HG03045 (cell line): ENCODE measurements at regions not wholly inside any gene's neighbourhood (a gene's known extent, or its start where the extent isn't known, plus 50 kb on each side); places are given as distances from the start of the nearest gene placed in this dataset.

ENCODE experiments used
- ATAC-seq: cut with Tn5 transposase; IDR thresholded peaks from one replicate; pipeline ENCODE4 v1.9.1; 2021; ENCODE audit warnings: mild to moderate bottlenecking, moderate library complexity; ENCODE audit not compliant: unreplicated experiment

DNA sequence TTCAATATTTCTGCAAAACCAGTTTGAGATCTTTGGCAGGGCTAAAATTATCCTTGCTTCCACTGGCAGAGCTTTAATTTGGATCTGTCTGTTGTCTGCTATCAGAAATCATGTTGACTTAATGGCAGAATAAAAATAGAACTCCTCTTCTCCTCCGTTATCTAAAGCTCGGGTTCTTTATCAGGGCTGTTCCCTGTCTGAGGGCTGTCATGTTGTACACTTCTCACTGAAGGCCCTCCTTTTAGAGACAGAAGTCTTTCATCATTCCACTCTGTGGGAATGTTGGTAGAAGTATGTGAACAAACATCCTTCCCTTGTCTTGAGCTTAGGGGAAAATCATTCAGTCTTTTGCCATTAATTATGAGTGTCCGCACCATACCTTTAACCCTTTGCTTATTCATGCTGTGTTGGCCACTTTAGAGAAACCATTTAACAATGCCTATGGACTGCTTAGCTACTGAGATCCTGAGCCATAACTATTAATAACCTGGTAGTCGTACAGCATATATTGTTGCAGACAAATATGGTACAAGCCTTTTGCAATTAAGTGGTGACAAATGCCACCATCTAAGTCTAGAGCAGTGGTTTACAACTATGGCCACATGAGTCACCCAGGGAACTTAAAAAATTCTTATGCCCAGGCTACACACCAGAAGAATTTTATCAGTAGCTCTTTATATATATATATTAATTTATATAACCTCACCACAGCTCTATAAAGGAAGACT lies 226.0 kb upstream of the TPM1 start:
- no peak for ATAC-seq

- no peak for ATAC-seq
Observed at GRCh38 chr15:62818691-62819090, 223.9 kb upstream of the TPM1 start.

- no peak for ATAC-seq
Observed at GRCh38 chr15:62821384-62822131, 221.0 kb upstream of the TPM1 start.

- ATAC-seq, result no peak
Observed at GRCh38 chr15:62822228-62822627, 220.3 kb upstream of the TPM1 start.

DNA sequence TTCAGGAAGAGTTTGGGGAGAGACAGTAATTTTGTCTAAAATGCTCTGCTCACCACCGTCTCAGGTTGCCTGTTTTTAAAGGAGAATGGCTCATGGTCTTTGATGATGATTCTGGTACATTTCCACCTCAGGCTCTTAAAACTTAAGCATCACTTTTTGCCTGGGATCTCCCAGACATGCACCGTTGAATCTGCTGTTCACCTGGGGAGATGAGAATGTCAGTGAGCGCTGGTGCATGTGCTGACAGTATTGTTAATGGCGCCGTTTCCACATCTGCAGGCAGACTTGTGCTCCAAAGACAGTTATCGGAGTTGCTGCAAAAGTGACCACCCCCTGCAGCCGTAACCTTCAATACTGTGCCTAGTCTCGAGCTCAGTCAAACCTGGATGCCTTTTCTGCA lies 219.0 kb upstream of the TPM1 start:
- ATAC-seq, result no peak

- ATAC-seq, result no peak
Observed at GRCh38 chr15:62824111-62825015, 218.2 kb upstream of the TPM1 start.

DNA sequence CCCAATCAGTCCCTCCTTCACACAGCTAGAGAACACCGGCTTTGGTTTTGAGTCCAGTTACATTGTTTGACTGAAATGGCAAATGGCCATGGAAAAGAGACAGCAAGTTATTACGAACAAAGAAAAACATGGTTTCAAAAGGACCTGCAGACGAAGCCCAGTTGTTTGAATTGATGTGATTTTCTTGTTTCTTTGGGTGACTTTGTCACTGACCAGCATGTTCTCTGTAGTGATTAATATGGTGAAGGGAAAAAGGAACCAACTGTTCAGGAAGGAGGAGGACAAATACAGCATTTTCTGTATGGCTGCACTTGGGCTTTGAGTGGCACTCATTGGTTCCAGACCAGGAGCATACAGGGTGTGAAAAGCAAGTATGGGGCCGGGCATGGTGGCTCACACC lies 217.4 kb upstream of the TPM1 start:
- no peak for ATAC-seq

DNA sequence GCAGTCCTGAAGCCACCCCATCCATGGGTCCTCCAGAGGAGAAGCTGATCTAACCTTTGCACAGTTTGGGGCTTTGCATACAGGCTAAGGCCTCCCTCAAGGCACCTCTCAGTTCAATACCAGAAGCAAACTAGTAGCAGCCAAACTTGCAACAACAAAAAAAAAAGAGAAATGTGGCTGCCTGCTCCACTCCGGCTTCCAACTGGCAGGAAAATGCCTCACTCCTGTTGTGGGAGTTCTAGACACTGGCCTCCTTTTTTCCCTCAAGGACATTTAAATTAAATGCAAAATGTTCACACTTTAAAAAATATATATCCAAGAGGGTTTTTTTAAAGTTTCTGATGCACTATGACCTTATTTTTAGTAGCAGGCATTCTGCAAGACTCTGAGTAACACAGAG lies 216.0 kb upstream of the TPM1 start:
- ATAC-seq, result no peak

DNA sequence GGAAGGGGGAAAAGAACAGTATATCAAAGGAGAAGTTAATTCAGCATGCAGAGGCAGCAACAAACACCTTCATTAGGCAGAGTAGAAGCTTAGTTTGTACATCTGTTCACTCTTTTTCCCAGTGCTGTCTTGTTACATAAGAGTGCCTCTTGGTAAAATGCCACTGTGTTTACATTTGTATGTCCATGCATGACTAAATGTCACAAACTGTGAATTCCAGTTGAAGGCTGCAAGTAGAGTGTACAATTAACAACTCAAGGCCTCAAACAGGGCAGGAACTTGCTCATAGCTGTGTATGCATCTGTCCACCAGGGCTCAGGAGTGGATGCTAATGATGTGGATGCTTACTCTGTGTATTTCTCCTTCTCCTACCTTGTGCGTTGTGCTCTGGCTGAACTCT lies 214.2 kb upstream of the TPM1 start:
- ATAC-seq, result no peak

DNA sequence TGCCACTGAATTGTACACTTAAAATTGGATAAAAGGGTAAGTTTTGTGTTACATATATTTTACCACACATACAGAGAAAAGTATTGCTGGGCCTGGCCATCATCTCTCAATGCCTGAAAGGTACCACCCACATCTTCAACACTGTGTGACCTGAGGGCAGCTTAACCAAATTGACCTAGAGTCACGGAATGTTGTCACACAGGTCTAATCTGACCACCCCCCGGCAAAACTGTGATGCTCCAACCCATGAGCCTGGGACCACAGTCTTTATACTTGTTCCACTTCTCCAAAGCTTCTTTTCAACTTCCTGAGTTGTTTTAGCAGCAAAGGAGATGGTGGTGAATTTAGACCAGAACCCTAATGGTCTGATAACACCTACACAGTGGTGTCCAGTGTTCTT lies 210.3 kb upstream of the TPM1 start:
- ATAC-seq, result no peak

GRCh38 chr15:62833646-62834045 lies 208.9 kb upstream of the TPM1 start:
- no peak for ATAC-seq

- no peak for ATAC-seq
Observed at GRCh38 chr15:62834686-62835329, 207.7 kb upstream of the TPM1 start.

DNA sequence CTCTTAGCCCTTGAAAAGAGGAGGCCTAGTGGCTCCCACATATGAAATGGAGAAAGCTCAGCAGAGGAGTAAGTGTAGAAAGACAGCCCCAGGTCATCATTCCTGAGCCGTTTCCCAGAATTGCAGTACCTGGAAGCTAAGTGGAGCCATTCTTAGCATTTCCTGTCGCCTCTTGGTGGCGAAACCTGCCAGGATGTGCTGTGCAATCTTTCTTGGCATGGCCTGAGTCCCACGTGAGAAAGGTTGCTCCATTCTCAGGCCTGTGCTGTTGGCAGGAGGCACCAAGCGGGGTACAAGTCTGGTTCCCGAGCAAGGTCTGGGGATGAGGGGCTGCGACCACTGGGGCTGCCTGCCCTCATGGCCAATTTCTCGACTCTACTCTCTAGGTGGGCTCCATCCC lies 207.2 kb upstream of the TPM1 start:
- no peak for ATAC-seq

GRCh38 chr15:62835762-62836161 lies 206.8 kb upstream of the TPM1 start:
- no peak for ATAC-seq

DNA sequence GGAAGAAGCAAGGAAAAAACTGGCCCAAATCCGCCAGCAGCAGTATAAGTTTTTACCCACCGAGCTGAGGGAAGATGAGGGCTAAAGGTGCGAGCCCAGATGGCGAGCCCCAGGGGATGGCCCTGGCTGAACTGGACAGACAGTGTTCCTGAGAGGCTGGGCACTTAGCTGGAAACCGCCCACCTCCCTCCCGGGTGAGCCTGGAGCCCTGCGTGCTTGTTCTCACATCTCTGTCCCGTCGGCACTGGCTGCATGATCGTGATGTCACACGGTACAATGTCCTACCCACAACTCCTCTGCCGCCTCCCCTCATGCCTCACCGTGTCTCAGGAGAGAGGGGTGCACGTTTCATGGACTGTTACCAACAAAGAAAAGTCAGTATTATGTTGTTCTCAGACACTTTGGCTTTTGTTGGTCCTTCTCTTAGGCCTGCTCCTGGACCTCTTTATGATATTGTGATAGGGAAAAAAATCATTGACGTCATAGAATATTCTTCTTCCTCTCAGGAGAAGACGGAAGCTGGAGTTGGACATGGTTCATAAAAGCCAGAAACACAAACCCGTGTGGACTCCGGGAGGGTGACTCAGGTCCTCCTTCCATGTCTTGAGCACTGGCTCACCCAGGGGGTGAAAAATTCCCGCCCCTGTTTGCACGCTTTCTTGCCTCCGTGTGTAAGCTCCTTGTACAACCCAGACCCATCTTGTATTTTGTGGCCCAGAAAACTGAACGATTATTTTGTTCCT lies 201.8 kb upstream of the TPM1 start:
- no peak for ATAC-seq

GRCh38 chr15:62841269-62841628 lies 201.3 kb upstream of the TPM1 start:
- no peak for ATAC-seq

DNA sequence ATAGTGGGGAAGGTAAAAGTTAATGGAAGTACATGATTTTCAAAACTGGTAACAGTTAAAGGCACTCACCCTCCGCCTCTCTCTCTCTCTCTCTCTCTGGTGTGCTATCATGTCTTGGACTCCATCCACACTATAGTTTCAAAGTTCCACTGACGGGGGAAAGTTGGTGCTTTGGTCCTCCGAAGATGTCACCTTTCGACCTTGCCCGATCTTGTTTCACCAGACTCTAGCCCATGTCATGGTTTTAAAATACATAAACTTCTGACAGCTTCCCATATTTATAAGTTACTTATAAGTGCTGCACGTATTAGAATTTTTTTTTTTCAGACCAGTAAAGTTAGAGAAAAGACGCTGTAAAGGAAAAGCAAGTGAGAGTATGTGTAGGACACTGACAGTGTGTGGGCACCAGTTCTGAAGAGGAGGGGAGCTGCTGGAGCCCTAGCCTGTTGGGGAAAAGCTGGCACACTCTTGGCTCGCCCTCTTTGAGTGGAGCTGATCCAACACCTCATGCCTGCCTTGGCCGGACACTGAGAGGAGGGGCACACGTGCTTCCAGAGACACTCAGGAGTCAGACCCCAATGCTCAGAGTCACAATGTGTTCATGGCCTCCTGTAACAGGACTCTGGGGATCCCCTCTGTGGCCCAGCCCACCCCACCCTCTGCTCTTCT lies 200.5 kb upstream of the TPM1 start:
- no peak for ATAC-seq

DNA sequence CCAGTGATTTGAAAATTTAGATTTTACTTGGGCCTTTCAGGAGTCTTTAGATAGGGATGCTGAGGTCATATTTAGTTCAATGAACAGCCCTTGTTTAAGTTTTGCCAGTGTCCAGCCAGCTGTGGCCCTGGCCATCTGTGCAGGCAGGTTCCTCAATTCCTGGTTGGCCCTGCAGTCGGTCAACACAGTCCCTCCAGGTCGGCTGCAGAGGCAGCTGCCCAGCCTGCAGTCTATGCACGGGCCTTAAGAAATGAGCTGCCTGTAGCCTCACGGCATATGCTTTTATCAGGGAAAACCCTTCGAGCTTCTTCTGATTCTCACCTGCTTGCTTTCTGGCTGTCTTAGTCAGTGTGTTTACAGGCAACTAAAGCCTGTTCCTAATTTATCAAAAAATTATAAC lies 199.2 kb upstream of the TPM1 start:
- no peak for ATAC-seq

DNA sequence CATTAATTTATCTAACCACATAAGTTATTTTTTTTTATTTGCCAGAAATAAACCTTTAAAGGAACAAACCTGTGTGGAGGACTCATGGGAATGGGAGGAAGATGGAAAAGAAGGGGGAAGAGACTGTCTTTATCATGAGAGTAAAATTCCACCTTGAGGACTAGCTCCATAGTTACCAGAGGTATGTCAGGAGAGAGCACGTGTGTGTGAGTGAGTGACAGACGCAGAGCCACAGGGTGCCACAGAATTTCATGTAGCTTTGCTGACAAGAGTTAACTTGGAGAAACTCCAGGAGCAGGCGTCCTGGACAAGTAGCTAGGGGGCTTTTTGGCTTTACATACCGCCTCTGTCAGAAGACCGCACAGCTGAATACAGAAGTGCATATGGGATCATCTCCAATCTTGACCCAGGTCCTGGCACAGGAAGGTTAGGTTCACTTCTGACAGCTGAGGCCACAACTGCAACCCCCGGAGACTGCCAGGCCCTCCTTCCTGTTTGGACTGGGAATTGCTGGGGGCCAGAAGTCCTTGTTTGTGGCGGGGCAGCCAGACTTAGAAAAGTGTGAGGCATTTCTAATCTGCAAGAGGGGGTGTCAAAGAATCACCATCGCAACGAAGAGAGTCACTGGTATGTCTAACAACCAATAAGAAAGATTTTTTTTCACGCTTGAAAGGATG lies 197.8 kb upstream of the TPM1 start:
- ATAC-seq, result no peak
